ENCODE measurements at regions not wholly inside any gene's neighbourhood (a gene's known extent, or its start where the extent isn't known, plus 50 kb on each side); places are given as distances from the start of the nearest gene placed in this dataset.

DNA sequence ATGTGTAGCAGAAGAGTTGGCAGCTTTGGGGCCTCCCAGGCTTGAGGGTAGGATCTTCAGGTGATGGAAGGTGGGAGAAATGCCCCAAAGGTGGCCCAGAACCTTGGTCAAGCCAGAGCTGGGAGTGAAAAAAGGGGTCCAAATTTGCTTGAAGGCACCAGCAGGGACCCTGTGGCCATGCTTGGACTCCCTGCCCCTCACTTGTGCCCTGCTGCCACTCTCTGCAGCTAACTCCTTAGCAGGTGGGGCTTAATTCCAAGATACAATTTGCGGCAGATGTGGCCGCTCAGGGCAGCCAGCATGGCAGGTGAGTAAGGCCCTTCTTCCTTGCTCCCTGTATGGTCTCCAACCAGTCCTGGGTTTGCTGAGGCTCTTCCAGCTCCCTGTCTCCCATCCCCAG lies 51.3 kb upstream of the ADRA1D start:
- no peak for ATAC-seq
- intact Hi-C loops (cut with DNase I) = no loop called here
- no peak for DNase-seq (ENCODE audit: low spot score)

DNA sequence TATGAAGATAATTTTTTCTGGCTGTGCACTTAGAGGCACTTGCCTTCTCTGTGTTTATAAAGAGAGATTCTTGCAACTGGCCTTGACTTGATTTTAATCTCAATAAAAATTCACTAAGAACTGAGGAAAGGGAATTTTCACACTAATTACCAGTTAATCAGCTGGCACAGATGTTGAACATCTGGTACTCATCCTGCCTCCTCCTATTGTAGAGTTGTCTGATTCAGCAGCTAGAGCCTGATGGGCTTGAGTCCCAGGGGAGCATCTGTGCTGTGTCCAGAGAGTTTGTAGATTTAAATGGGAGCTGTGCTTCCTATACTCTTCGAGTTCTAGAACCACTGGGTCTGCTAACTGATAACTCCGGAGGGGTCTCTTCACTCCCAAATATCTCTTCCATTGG lies 50.7 kb upstream of the ADRA1D start:
- intact Hi-C loops (cut with DNase I) = no loop called here
- DNase-seq (ENCODE audit: low spot score) = no peak
- ATAC-seq = no peak

DNA sequence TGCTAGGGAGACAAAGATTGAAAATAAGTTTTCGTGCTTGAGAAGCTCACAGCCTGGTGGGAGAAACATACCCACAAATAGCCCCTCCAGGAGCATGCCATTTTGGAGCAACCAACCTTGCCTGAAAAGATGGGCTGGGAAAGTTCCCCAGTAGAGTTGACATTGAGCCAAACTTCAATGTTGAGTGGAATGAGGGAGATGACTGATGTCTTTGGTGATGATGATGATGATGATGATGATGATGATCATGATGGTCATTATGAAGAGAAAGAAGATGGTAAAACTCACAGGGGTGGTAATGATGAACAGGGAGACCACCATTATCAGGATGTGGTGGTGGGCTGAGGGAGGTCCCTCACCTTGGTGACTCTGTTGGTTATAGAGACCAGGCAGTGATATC lies 50.1 kb upstream of the ADRA1D start:
- DNase-seq (ENCODE audit: low spot score) (no peak), ATAC-seq (no peak)
- intact Hi-C loops (cut with DNase I) = no loop called here
